NCI-H82 treated with DMSO at 0.1 percent for 48 hours (cell line): ENCODE measurements at regions not wholly inside any gene's neighbourhood (a gene's known extent, or its start where the extent isn't known, plus 50 kb on each side); places are given as distances from the start of the nearest gene placed in this dataset.

Source experiments
- DNase-seq: peaks from one replicate; lab custom pipeline; 2025; ENCODE audit not compliant: unreplicated experiment; lab: John Stamatoyannopoulos, UW

- DNase-seq: no peak
Observed at GRCh38 chr4:43776371-43776770, 672.2 kb downstream of the KCTD8 start.

GRCh38 chr4:43778187-43778915 lies 670.3 kb downstream of the KCTD8 start:
- no peak for DNase-seq

DNA sequence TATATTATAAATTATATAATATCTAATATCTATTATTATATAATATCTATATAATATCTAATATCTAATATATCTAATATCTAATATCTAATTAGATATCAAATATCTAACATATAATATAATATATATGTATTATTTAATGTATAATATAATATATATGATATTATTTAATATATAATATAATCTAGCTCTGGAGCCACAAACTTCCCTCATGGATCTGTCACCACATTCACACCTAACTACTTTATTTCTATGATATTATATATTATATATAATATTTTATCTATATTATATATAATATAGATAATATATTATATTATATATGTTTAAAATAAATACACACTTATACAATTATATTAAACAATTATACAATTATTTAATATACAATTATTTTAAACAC lies 667.5 kb downstream of the KCTD8 start:
- no peak for DNase-seq

GRCh38 chr4:43782391-43782790 lies 666.2 kb downstream of the KCTD8 start:
- DNase-seq: no peak

- DNase-seq: no peak
Observed at GRCh38 chr4:43816116-43816515, 632.5 kb downstream of the KCTD8 start.

- DNase-seq: no peak
Observed at GRCh38 chr4:43822621-43823020, 626.0 kb downstream of the KCTD8 start.

GRCh38 chr4:43835869-43836268 lies 612.7 kb downstream of the KCTD8 start:
- DNase-seq: no peak

- no peak for DNase-seq
Observed at GRCh38 chr4:43837171-43837570, 611.4 kb downstream of the KCTD8 start.

DNA sequence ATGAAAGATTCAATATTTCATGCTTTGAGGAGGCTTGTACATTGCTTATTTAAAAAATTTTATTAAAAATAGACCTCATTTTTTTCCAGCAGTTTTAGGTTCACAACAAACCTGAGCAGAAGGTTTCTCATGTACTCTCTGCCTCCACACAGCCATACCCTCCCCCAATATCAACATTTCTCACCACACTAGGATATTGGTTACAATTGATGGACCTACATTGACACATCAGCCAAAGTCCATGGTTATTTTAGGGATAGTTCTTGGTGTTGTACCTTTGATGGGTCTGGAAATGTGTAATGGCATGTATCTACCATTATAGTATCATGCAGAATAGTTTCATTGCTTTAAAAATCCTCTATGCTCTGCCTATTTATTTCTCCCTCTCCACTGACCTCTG lies 611.0 kb downstream of the KCTD8 start:
- DNase-seq: no peak

DNA sequence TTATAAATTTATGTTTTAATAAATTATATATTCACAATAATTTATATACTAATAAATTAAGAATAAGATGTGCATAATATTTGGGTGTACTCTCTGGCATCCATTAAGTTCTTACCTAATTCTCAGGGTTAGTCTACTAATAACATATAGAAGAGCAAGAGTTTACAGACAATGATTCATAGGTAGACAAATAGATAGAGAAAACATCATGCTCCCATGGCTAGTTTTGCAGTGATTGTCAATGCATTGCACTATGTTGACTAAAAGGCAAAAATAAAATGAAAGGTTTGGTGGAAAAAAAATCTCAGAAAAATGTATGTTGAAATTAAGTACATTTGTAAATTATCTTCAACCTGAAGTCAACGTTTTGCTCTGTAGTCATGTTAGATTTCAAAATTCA lies 606.0 kb downstream of the KCTD8 start:
- DNase-seq: no peak

GRCh38 chr4:43843501-43843900 lies 605.1 kb downstream of the KCTD8 start:
- DNase-seq: no peak

DNA sequence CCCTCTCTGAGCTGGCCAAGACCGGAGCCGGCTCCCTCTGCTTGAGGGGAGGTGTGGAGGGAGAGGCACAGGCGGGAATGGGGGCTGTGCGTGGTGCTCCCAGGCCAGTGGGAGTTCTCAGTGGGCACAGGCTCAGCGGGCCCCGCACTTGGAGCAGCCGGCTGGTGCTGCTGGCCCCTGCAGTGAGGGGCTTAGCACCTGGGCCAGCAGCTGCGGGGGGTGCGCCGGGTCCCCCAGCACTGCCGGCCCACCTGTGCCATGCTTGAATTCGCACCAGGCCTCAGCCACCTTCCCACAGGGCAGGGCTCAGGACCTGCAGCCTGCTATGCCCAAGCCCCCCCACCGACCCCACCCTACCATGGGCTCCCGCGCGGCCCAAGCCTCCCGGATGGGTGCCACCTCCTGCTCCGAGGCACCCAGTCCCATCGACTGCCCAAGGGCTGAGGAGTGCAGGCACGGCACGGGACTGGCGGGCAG lies 602.5 kb downstream of the KCTD8 start:
- DNase-seq: no peak

GRCh38 chr4:43853565-43854264 lies 594.9 kb downstream of the KCTD8 start:
- no peak for DNase-seq

- no peak for DNase-seq
Observed at GRCh38 chr4:43855283-43855682, 593.3 kb downstream of the KCTD8 start.

GRCh38 chr4:43864616-43865146 lies 583.9 kb downstream of the KCTD8 start:
- no peak for DNase-seq

DNA sequence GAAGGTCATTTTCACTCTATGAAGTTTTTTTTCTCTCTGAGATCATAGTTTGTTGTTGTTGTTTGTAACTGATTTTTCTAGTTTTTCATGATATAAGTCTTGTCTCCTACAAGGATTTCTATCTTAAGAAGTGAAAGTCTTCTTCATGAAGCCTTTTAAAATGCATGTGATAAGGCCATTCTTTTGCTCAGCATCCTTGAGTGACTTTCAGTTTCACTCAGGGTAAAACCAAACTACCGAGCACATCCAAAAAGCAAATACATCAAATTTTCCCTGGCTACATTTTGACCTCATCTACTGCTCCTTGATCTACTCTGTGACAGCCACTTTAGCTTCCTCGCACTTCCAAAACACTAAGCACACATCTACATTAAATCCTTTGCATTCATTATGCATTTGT lies 580.7 kb downstream of the KCTD8 start:
- DNase-seq: no peak

DNA sequence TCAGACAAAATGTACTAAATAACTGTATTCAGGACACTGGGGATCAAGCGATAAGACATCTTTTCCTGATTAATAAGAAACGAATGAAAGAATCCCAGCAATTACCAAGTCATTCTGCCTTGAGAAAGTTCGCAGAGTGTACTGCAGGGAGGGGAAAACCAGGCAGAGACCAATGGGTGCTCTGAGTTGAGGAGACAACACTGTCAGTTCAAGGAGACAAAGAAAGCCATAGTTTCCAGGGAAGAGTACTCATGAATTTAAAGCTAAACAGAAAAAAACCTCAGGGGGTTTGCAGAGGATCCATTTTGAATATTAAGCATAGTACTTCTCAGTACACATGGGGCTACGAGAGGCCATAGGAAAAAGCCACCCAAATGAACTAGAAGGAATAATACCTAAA lies 573.0 kb downstream of the KCTD8 start:
- DNase-seq: no peak

DNA sequence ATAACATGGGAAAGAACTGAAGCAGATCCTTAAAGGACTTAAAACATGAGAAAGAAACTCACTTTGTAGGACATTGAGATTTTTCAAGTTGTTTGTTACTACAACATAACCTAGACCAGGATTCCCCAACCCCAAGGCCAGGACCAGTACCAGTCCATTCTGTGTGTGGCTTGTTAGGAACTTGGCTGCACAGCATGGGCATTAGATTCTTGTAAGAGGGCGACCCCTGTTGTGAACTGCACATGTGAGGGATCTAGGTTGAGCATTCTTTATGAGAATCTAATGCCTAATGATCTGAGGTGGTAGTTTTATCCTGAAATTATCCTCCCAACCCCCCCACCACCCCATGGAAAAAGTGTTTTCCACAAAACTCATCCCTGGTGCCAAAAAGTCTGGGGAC lies 566.1 kb downstream of the KCTD8 start:
- DNase-seq: no peak

- DNase-seq: no peak
Observed at GRCh38 chr4:43886196-43886595, 562.4 kb downstream of the KCTD8 start.

DNA sequence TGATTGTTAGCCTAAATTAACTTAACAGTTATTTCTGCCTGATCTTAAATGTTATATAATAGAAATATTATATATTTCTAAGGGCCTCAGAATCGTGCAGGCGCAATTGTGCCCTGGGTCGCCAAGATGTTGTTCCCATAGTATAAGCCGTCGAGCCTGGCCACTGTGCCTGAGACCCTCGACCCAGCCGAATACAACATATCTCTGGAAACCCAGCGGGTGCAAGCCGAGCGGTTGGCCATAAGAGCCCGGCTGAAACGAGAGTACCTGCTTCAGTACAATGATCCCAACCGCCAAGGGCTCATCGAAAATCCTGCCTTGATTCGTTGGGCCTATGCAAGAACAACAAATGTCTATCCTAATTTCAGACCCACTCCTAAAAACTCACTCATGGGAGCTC lies 549.8 kb downstream of the KCTD8 start:
- DNase-seq: no peak

- no peak for DNase-seq
Observed at GRCh38 chr4:43903456-43903855, 545.2 kb downstream of the KCTD8 start.

DNA sequence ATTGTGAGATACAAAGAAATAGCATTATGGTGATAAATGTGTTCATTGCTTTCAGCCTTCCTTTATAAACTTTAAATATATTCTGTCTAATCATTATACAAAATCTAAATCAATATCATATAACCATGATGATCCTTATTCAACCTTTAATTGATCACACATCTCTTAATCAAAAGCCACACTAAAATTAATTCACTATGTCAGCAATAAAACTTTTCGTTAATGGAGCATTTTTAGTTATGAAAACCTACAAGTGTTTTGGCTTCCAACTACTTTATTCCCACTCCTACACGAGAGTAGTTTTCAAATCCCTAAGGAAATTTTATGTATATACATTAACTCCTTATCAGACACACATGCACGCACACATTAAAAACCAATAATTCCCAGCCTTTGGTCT lies 530.2 kb downstream of the KCTD8 start:
- DNase-seq: no peak
